Inflammatory macrophage treated with lipopolysaccharide for 1 hour (primary cell): ENCODE measurements at regions not wholly inside any gene's neighbourhood (a gene's known extent, or its start where the extent isn't known, plus 50 kb on each side); places are given as distances from the start of the nearest gene placed in this dataset.
"Not testable (repeated sequence)": the region's sequence is repeated elsewhere in the genome, so short reads cannot be mapped to it uniquely, and the experiment has no call there.

Experiments
- DNase-seq, 2 donors: peaks; one replicate each; pipeline ENCODE4 v3.0.0-alpha.2; 2020 to 2022

DNA sequence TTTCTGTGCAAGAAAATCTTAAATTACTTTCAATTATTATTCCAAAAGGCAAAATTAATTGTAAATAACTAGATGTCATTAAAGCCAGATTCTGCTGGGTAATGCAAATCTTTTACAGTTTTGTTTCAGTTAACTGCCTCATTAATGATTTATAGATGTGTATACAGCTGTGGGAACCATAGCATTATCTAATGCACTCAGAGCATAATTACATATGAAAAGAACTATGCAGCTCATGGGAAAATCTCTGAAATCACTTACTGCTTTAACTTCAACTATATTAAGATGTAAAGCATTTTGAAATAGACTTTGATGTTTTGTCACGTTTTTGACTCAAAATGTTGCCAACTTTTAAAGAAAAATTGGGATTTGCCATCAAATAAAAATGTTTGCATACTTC lies 630.3 kb upstream of the KLHL4 start:
- DNase-seq = no peak

GRCh38 chrX:86910027-86910426 lies 607.6 kb upstream of the KLHL4 start:
- no peak for DNase-seq

DNA sequence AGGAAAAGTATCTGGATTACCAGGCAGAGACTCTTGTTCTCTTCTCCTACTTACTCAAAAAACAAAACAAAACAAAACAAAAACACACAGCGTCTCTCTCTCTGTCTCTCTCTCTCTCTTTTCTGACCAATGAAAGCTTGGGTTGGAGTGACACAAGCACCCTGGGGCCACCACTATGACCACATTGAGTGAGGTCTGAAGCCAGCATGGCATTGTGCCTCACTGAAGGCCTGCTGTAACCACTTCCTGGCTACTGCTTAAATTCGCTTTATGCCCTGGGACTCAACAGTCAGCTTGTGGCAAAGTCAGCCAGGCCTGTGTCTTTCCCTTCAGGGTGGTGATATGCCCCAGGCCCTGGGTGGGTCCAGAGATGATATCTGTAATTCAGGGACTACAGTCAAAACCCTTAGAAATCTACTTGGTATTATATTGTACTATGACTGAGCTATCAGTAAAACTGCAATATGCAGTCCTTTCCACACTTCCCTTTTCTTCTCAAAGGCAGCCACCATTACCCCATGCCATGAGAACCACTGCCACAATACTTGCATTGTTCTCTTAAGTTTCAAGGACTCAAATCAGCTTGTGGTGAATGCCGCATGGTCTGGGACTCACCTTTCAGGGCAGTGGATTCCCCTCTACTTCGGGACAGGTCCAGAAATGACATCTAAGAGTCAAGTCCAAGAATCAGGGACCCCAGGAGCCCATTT lies 606.8 kb upstream of the KLHL4 start:
- no peak for DNase-seq

- DNase-seq = no peak
These were observed 603.0 kb upstream of the KLHL4 start for GRCh38 chrX:86914569-86914968.

DNA sequence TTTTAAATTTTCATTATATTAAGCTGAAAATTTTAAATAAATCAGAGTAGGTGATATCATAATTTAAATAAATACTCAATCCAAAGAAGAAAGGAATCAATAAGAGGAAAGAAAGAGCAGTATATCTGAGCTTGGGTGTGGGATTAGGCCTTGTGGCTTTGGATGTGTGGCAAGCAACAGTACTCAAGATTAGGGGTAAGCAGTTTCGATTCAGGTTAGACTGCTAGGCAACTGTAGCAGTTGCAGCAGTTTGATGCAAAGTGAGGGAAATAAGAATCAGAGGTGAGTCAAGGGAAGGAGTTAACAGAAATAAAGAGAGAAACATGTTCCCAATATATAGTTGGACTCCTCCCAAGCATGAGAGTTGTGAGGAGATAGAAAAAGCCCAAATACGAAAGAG lies 599.6 kb upstream of the KLHL4 start:
- DNase-seq = no peak

GRCh38 chrX:86930419-86930818 lies 587.2 kb upstream of the KLHL4 start:
- no peak for DNase-seq

- no peak for DNase-seq
These were observed 581.6 kb upstream of the KLHL4 start for GRCh38 chrX:86935988-86936387.

DNA sequence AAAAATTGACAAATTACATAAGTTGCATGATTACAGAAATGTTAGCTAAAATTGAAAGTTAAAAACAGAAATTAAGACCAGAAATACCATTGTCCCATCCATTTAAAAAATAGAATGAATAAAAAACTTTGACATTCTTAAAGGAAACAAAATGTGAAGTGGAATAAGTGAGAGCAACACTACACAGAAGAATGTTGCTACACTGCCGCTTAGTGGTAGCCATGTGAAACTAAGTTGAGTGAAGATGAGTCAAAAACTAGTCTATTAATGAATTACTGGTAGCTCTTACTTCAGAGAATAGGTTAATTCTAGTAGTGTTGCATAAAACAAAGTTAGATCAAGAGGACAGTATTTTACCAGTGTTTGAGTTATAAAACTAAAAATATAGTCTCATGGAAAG lies 571.0 kb upstream of the KLHL4 start:
- peak in 1 of 2 donors; percentile 0 for DNase-seq

- no peak for DNase-seq
These were observed 553.3 kb upstream of the KLHL4 start for GRCh38 chrX:86964321-86964720.

DNA sequence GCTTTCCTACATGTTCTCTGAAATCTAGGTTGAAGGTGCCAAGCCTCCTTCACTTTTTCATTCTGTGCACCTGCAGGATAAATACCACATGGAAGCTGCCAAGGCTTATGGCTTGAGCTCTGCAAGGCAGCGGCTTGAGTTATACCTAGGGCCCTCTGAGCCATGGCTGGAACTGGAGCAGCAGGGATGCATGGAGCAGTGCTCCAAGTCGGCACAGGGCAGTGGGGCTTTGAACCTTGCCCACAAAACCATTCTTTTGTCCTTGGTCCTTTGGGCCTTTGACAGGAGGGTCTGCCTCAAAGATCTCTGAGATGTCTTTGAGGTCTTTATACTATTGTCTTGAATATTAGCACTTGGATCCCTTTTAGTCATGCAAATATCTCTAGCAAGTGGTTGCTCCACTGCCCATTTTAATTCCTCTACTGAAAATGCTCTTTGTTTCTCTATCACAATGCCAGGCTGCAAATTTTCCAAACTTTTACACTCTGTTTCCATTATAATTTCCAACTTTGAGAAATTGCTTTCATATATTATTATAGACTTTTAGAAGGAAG lies 536.2 kb upstream of the KLHL4 start:
- DNase-seq = no peak

DNA sequence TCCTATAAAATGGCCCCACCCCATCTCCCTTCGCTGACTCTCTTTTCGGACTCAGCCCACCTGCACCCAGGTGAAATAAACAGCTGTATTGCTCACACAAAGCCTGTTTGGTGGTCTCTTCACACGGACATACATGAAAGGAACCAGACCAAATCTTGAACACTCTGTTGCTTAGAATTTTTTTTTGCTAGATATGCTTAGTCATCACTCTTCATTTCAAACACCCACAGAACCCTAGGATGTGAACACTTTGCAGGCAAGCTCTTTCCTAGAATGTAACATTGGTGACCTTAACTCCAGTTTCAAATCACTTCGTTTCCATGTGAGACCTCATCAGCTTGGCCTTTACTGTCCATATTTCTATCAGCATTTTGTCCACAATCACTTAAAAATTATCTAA lies 530.3 kb upstream of the KLHL4 start:
- not testable (repeated sequence) for DNase-seq

DNA sequence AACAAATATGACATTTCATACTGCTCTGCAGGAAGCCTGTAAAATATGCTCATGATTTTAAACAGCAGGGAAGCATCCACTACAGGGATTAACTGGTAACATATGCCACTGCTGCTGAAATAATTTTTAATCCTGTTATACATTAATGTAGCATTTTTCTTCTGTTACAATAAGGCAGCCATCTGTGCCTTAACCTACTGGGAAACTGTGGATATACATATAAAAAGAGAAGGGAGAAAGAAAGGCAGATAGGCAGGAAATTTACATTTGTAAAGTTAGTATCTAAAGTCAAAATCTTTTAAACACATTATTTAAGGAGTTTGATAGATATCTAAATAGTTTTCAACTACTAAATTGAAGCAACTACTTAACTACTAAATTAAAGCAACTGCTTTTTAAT lies 514.6 kb upstream of the KLHL4 start:
- no peak for DNase-seq

- no peak for DNase-seq
These were observed 512.4 kb upstream of the KLHL4 start for GRCh38 chrX:87005183-87005582.

DNA sequence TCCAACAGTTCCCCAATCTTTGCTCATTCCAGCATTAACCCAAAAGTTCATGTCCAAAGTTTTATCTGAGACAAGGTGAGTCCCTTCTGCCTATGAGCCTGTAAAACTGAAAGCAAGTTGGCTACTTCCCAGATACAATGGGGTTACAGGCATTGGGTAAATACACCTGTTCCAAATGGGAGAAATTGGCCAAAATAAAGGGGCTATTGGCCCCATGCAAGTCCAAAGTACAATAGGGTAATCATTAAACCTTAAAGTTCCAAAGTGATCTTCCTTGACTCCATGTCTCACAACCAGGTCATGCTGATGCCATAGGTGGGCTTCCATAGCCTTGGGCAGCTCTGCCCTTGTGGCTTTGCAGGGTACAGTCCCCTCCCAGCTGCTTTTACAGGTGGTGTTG lies 511.7 kb upstream of the KLHL4 start:
- no peak for DNase-seq

- DNase-seq = no peak
These were observed 511.0 kb upstream of the KLHL4 start for GRCh38 chrX:87006561-87006960.

DNA sequence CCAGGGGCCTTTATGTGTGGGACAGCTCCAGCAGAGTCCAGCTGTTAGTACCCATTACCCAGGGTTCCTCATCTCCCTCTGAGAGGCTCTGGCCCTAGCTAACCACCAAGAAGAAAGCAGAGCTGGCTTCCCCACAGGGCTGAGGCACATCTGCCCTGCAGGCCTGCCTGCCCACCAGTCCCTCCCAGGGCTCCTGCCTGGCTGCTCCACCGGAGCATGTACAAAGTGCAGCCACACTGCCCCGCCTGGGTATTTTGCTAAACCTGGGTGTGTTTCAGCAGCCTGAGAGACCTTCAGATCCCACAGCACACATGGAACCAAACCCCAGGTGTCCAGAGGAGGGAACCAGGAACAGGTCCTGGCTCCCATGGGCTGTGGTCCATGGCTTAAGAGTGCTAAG lies 500.4 kb upstream of the KLHL4 start:
- DNase-seq = no peak

GRCh38 chrX:87033115-87033514 lies 484.5 kb upstream of the KLHL4 start:
- not testable (repeated sequence) for DNase-seq

GRCh38 chrX:87045352-87045751 lies 472.2 kb upstream of the KLHL4 start:
- no peak for DNase-seq

DNA sequence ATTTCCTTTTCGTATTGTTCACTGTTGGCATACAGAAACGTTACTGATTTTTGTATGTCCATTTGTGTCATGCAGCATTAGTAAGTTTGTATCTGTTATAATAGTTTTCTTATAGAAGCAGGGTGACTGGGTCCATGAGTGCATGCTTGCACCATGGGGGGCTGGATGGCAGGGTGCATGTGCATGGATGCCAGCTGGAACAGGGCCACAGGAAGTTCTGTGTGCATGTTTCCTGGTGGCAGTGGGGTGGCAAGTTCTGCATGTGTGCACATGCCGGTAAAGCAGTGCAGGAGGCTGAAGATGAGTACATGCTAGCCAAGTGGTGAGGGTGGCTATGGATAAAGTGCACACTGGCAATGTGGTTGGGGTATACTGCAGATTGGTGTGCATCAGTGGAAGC lies 468.0 kb upstream of the KLHL4 start:
- DNase-seq = no peak

- DNase-seq = no peak
These were observed 454.0 kb upstream of the KLHL4 start for GRCh38 chrX:87063642-87064041.

- no peak for DNase-seq
These were observed 453.1 kb upstream of the KLHL4 start for GRCh38 chrX:87064502-87064901.

- DNase-seq = no peak
These were observed 449.7 kb upstream of the KLHL4 start for GRCh38 chrX:87067795-87068369.

GRCh38 chrX:87078231-87078630 lies 439.4 kb upstream of the KLHL4 start:
- DNase-seq = no peak

DNA sequence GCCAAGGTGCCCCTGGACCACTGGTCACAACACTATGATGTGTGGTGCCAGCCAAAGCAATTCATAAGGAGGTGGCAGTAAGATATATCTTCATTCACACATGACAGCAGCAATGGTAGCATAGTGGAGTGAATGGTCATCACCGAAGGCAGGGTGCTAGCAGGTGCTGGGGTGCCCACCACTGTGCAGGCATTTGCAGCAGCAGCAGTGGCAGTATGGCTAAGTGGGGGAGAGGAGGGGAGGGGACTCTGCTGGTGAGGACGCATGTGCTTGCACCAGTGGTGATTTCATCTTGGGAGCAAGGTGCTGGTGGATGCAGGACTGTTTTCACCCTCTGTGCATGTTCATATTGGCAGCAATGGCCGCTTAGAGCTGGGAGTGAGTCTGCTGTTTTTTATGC lies 419.1 kb upstream of the KLHL4 start:
- DNase-seq = no peak

DNA sequence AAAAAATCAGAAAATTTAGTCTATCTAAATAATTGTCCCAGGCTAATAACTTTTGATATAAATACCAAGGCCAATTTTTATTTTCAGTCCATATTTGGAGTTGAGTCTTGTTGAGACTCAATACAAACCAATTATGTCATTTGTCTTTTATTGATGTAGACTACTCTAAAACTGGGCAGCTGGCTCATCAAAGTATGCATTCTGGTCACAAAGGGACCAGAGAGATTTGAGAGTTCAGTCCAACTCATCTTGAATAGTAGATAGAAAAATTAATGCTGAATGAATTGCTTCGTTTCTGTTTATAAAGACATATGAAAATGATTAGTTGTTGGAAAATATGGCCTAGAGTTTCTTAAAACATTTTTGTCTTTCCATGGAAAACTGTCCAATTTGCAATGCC lies 412.5 kb upstream of the KLHL4 start:
- DNase-seq = no peak
